ENCODE measurements at regions not wholly inside any gene's neighbourhood (a gene's known extent, or its start where the extent isn't known, plus 50 kb on each side); places are given as distances from the start of the nearest gene placed in this dataset.

DNA sequence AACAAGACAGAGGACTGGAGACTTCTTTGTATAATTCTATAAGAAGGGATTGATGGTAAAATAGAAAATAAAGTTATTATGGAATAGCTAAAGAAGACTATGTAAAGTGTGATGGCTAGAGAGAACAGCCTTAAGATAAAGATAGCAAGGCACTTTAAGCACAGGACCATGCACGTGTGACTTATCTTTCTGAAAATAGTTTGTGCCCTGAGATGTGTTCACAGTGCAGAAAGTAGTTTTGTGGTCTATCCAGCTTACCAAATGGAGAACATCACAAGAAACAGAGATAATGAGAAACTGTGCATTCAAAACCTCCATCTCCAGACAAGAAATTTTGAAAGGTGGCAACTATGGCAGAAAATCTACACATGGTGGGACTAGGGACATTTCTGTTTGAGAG, 213.3 kb downstream of the PARM1 start:
- no peak for DNase-seq (ENCODE audit: low spot score)
- in situ Hi-C loops (cut with MboI; ENCODE audit: low pct_unique_long_range_greater_than_20kb, low sequenced_read_pairs, unreplicated experiment), result no loop called here
- TF ChIP-seq, protein P1, sequence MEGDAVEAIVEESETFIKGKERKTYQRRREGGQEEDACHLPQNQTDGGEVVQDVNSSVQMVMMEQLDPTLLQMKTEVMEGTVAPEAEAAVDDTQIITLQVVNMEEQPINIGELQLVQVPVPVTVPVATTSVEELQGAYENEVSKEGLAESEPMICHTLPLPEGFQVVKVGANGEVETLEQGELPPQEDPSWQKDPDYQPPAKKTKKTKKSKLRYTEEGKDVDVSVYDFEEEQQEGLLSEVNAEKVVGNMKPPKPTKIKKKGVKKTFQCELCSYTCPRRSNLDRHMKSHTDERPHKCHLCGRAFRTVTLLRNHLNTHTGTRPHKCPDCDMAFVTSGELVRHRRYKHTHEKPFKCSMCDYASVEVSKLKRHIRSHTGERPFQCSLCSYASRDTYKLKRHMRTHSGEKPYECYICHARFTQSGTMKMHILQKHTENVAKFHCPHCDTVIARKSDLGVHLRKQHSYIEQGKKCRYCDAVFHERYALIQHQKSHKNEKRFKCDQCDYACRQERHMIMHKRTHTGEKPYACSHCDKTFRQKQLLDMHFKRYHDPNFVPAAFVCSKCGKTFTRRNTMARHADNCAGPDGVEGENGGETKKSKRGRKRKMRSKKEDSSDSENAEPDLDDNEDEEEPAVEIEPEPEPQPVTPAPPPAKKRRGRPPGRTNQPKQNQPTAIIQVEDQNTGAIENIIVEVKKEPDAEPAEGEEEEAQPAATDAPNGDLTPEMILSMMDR (IDR thresholded peaks at IDR 0.05; ENCODE audit: extremely low read depth, insufficient read depth, missing control alignments), result no peak

DNA sequence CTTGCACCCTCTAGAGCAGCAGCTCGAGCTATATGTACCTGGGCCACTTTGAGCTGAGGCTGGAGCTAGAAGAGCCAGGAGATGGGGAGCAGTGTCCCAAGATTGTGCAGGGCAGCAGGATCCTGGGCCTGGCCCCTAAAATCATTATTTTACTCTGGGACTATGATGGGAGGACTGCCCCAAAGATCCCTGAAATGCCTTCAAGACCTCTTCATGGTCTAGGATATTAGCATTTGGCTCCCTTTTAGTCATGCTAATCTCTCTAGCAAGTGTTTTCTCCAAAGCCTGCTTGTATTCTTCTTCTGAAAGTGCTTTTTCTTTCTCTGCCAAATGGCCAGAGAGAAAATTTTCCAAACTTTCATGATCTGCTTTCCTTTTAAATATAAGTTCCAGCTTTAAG, 211.6 kb downstream of the PARM1 start:
- no peak for DNase-seq (ENCODE audit: low spot score)
- TF ChIP-seq, protein P1 (IDR thresholded peaks at IDR 0.05; ENCODE audit: extremely low read depth, insufficient read depth, missing control alignments), result no peak
- in situ Hi-C loops (cut with MboI; ENCODE audit: low pct_unique_long_range_greater_than_20kb, low sequenced_read_pairs, unreplicated experiment), result no loop called here

DNA sequence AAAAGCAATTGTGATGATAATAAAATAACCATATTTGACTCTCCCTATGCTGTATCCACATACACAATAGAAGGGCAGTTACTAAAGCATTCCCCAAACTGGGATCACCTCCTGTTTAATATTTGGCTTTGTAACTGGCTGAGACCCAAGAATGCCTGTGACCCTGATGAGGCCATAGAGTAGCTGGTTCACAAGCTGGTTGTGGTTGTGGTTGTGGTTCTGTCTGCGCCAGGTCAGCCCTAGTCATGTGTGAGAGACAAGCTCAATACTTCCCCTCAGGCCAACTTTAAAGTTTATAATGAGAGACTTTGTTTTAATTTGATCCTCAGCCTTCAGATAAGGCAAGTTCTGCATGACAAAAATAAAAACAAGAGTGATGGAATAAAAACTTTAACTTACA, 209.9 kb downstream of the PARM1 start:
- in situ Hi-C loops (cut with MboI; ENCODE audit: low pct_unique_long_range_greater_than_20kb, low sequenced_read_pairs, unreplicated experiment), result no loop called here
- DNase-seq (ENCODE audit: low spot score), result no peak

DNA sequence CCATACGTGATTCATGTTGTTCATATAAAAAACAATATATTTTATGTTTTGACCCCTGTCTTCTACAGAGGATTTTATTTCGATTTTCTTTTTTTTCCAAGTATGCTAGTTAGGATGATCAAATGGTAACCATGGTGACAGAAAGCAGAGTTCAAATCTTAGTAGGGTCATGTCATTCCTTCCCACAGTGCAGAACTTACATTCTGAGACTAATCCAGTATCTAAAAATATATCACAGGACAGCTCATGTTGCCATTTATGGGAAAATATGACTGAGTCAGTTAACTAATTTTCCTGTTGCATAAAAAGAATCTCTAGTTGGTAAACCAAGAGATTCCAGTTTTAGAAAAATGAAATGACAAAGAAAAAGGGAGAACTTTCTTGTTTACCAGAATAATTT, 209.5 kb downstream of the PARM1 start:
- TF ChIP-seq, protein P1 (IDR thresholded peaks at IDR 0.05; ENCODE audit: extremely low read depth, insufficient read depth, missing control alignments), result no peak
- in situ Hi-C loops (cut with MboI; ENCODE audit: low pct_unique_long_range_greater_than_20kb, low sequenced_read_pairs, unreplicated experiment), result no loop called here
- no peak for DNase-seq (ENCODE audit: low spot score)

More for the DNA sequence above, 209.9 kb downstream of the PARM1 start:
- TF ChIP-seq, protein P1 (IDR thresholded peaks at IDR 0.05; ENCODE audit: extremely low read depth, insufficient read depth, missing control alignments), result no peak

DNA sequence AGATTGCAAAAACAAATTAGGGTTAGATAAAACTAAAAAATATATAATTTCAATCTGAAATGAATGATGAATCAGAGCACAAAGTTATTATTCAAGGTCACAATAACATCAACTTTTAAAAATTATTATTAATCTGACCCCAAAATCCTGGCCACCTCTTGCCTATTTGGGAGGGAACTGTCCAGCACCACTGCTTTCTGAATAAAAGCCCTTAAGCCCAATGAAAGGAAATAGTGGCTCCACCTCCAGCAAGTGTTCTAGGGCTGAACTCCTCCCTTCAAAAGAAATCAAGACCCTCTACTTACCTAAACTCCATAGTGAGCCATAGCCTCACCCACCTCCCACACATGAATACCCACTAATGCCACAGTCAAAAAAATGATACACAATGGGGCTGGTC, 208.2 kb downstream of the PARM1 start:
- in situ Hi-C loops (cut with MboI; ENCODE audit: low pct_unique_long_range_greater_than_20kb, low sequenced_read_pairs, unreplicated experiment), result no loop called here
- no peak for DNase-seq (ENCODE audit: low spot score)
- TF ChIP-seq, protein P1 (IDR thresholded peaks at IDR 0.05; ENCODE audit: extremely low read depth, insufficient read depth, missing control alignments), result no peak

DNA sequence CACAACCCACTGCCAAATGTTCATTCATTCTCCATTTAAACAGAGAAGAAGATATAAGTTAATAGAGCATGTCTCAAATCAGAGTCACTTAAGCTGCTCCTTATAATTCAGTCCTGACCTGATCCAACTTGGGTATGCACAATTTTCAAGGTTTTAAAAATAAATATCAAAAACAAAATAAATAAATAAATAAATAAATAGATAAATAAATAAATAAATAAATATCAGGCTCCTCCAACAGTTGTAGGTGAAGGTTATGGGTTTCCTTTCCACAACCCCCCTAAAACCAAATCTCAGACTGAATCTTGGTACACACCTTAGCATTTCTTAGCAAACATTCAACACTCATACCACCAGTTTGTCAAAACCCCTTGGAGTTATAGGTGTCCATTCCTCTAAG, 204.4 kb downstream of the PARM1 start:
- in situ Hi-C loops (cut with MboI; ENCODE audit: low pct_unique_long_range_greater_than_20kb, low sequenced_read_pairs, unreplicated experiment), result no loop called here
- DNase-seq (ENCODE audit: low spot score), result no peak
- TF ChIP-seq, protein P1 (IDR thresholded peaks at IDR 0.05; ENCODE audit: extremely low read depth, insufficient read depth, missing control alignments), result no peak
